ENCODE measurements at regions not wholly inside any gene's neighbourhood (a gene's known extent, or its start where the extent isn't known, plus 50 kb on each side); places are given as distances from the start of the nearest gene placed in this dataset.

GRCh38 chr15:39468828-39469227 is 112.1 kb upstream of the THBS1 start:
- no peak for TF ChIP-seq CTCF (IDR thresholded peaks at IDR 0.05; ENCODE audit: low read depth, low read length)
- TF ChIP-seq EZH2phosphoT487 (IDR thresholded peaks at IDR 0.05; ENCODE audit: low read depth), result no peak

Data from OCI-LY3 (cell line).